Neural crest cell (in vitro differentiated cells): ENCODE measurements at regions not wholly inside any gene's neighbourhood (a gene's known extent, or its start where the extent isn't known, plus 50 kb on each side); places are given as distances from the start of the nearest gene placed in this dataset.

Experiments used
- DNase-seq: peaks from one replicate; pipeline ENCODE4 v3.0.0; 2021; ENCODE audit warnings: low read depth, mixed read lengths, low spot score
- H3K27ac Mint-ChIP-seq: one replicate; pipeline ENCODE4 v1.8.0; 2021; ENCODE audit warnings: mild to moderate bottlenecking, mixed read lengths; ENCODE audit not compliant: unreplicated experiment
- H3K27me3 Mint-ChIP-seq: 2 replicates; pipeline ENCODE4 v1.8.0; 2021; ENCODE audit warnings: low read depth, mild to moderate bottlenecking, mixed read lengths
- H3K36me3 Mint-ChIP-seq: 2 replicates; pipeline ENCODE4 v1.8.0; 2021; ENCODE audit warnings: low read depth, mild to moderate bottlenecking, mixed read lengths
- H3K4me1 Mint-ChIP-seq: 2 replicates; pipeline ENCODE4 v1.8.0; 2021; ENCODE audit warnings: mixed read lengths
- H3K4me3 Mint-ChIP-seq: one replicate; pipeline ENCODE4 v1.8.0; 2021; ENCODE audit warnings: mild to moderate bottlenecking, mixed read lengths
- H3K9me3 Mint-ChIP-seq: 2 replicates; pipeline ENCODE4 v1.8.0; 2021; ENCODE audit warnings: mixed read lengths
- CTCF ChIP-seq: fragments of 200-600 bp; sonication (generic); conservative IDR thresholded peaks from 2 replicates; pipeline ENCODE4 v1.5.0; 2021; ENCODE audit warnings: antibody characterized with exemption, mild to moderate bottlenecking

- H3K27ac Mint-ChIP-seq: no peak overlapping the region
- no peak for DNase-seq
- TF ChIP-seq CTCF: no peak
- no peaks in the 10 kb centered on the region for H3K4me1 Mint-ChIP-seq
- H3K4me3 Mint-ChIP-seq: no peak overlapping the region
- no peaks in the 10 kb centered on the region for H3K36me3 Mint-ChIP-seq
- H3K9me3 Mint-ChIP-seq: peaks cover 2% of the 10 kb centered on the region
- H3K27me3 Mint-ChIP-seq: no peaks in the 10 kb centered on the region
Observed at GRCh38 chr4:145348291-145348690, 133.4 kb upstream of the SMAD1 start.

- no peaks in the 10 kb centered on the region for H3K4me1 Mint-ChIP-seq
- no peak for TF ChIP-seq CTCF
- H3K27ac Mint-ChIP-seq: no peak overlapping the region
- H3K36me3 Mint-ChIP-seq: no peaks in the 10 kb centered on the region
- peaks cover 2% of the 10 kb centered on the region for H3K9me3 Mint-ChIP-seq
- H3K4me3 Mint-ChIP-seq: no peak overlapping the region
- no peak for DNase-seq
- H3K27me3 Mint-ChIP-seq: no peaks in the 10 kb centered on the region
Observed at GRCh38 chr4:145347684-145348083, 134.0 kb upstream of the SMAD1 start.

GRCh38 chr4:145346081-145346480, 135.6 kb upstream of the SMAD1 start:
- DNase-seq: no peak
- H3K27ac Mint-ChIP-seq: no peak overlapping the region
- H3K4me3 Mint-ChIP-seq: no peak overlapping the region
- peaks cover 2% of the 10 kb centered on the region for H3K9me3 Mint-ChIP-seq
- H3K27me3 Mint-ChIP-seq: no peaks in the 10 kb centered on the region
- H3K4me1 Mint-ChIP-seq: no peaks in the 10 kb centered on the region
- no peak for TF ChIP-seq CTCF
- H3K36me3 Mint-ChIP-seq: no peaks in the 10 kb centered on the region

- no peaks in the 10 kb centered on the region for H3K27me3 Mint-ChIP-seq
- peaks cover 2% of the 10 kb centered on the region for H3K9me3 Mint-ChIP-seq
- DNase-seq: no peak
- no peak overlapping the region for H3K27ac Mint-ChIP-seq
- TF ChIP-seq CTCF: no peak
- no peaks in the 10 kb centered on the region for H3K36me3 Mint-ChIP-seq
- H3K4me1 Mint-ChIP-seq: no peaks in the 10 kb centered on the region
- no peak overlapping the region for H3K4me3 Mint-ChIP-seq
Observed at GRCh38 chr4:145345401-145345800, 136.3 kb upstream of the SMAD1 start.

GRCh38 chr4:145341381-145341780, 140.3 kb upstream of the SMAD1 start:
- Mint-ChIP-seq H3K36me3 (no peaks in the 10 kb centered on the region), H3K9me3 (no peaks in the 10 kb centered on the region), H3K4me1 (no peaks in the 10 kb centered on the region), H3K4me3 (no peak overlapping the region), H3K27me3 (no peaks in the 10 kb centered on the region), H3K27ac (no peak overlapping the region)
- no peak for TF ChIP-seq CTCF
- no peak for DNase-seq
